Aorta (tissue), 5 donors: ENCODE measurements at regions not wholly inside any gene's neighbourhood (a gene's known extent, or its start where the extent isn't known, plus 50 kb on each side); places are given as distances from the start of the nearest gene placed in this dataset.
"Not testable (repeated sequence)": the region's sequence is repeated elsewhere in the genome, so short reads cannot be mapped to it uniquely, and the experiment has no call there.

ENCODE experiments used
- ATAC-seq: fragments of 200-7000 bp; cut with Tn5 transposase; one replicate; pipeline ENCODE4 v1.9.1; 2022; ENCODE audit warnings: moderate library complexity; ENCODE audit not compliant: low FRiP score
- DNase-seq, 2 donors: peaks; one replicate each; pipeline ENCODE4 v3.0.0-alpha.2; 2020
- H3K27ac ChIP-seq, 2 donors: one replicate each; pipeline ENCODE4 v1.5.1; 2013; ENCODE audit warnings: low read length in 2 of 2, mild to moderate bottlenecking in 2 of 2, moderate library complexity in 2 of 2, control low read depth in 1 of 2, inconsistent platforms in 1 of 2, low read depth in 1 of 2
- H3K27me3 ChIP-seq, 2 donors: one replicate each; pipeline ENCODE4 v1.6.1; 2013; ENCODE audit warnings: control low read depth in 1 of 2, low read length in 1 of 2, mild to moderate bottlenecking in 1 of 2, moderate library complexity in 1 of 2; ENCODE audit not compliant: insufficient read depth in 2 of 2, control insufficient read depth in 1 of 2
- H3K36me3 ChIP-seq, 2 donors: one replicate each; pipeline ENCODE4 v1.6.1; 2013; ENCODE audit warnings: control low read depth in 1 of 2, low read length in 1 of 2, mild to moderate bottlenecking in 1 of 2; ENCODE audit not compliant: insufficient read depth in 2 of 2, control insufficient read depth in 1 of 2
- H3K4me1 ChIP-seq, 2 donors: one replicate each; pipeline ENCODE4 v1.6.1; 2013; ENCODE audit warnings: low read length in 2 of 2, control low read depth in 1 of 2, mild to moderate bottlenecking in 1 of 2, moderate library complexity in 1 of 2; ENCODE audit not compliant: insufficient read depth in 2 of 2, control insufficient read depth in 1 of 2
- H3K4me3 ChIP-seq, 2 donors: one replicate each; pipeline ENCODE4 v1.5.1; 2013; ENCODE audit warnings: low read length in 2 of 2, control low read depth in 1 of 2, mild to moderate bottlenecking in 1 of 2
- H3K9me3 ChIP-seq: one replicate; pipeline ENCODE4 v1.6.1; 2013; ENCODE audit warnings: mild to moderate bottlenecking, low read length; ENCODE audit not compliant: control insufficient read depth
- WGBS, 2 donors: extraction: QIAGEN DNeasy Blood & Tissue Kit; methylation state at CpG; one replicate each; pipeline ENCODE4 v1.1.7; 2013; 5-methylcytosine and 5-hydroxymethylcytosine counted together
- intact Hi-C, 2 donors: fragments of 100-400 bp; cut with DNase I; formaldehyde crosslinking; loops; one replicate each; pipeline versions ENCODE4 v1.14.2 to v1.15.0; 2022
- donor health status: healthy with polysubstance abuse.
- donor health status: Bipolar disorder and iron deficiency.
- donor health status: DM: no; HTN: no; CAD: no.
- donor health status: DM: no; HTN: no; CAD: no.
- donor health status: DM: yes; HTN: yes; CAD: no.

GRCh38 chr6:120938164-120938875, 396.0 kb downstream of the TBC1D32 start:
- 89 to 96% methylated on average over 1 of the region's 1 CpG for WGBS, 2 donors
- no peaks in the 10 kb centered on the region for H3K9me3 ChIP-seq
- no peaks in the 10 kb centered on the region for H3K4me1 ChIP-seq
- ATAC-seq, result no peak
- H3K36me3 ChIP-seq, result no peaks in the 10 kb centered on the region
- H3K27ac ChIP-seq, result no peak overlapping the region
- H3K27me3 ChIP-seq, result no peaks in the 10 kb centered on the region
- DNase-seq, result no peak
- H3K4me3 ChIP-seq, result no peak overlapping the region
- intact Hi-C loops, result no loop called here

GRCh38 chr6:120935908-120936307, 398.4 kb downstream of the TBC1D32 start:
- intact Hi-C loops, result no loop called here
- no peaks in the 10 kb centered on the region for H3K36me3 ChIP-seq
- ATAC-seq, result no peak
- DNase-seq, result no peak
- no peak overlapping the region for H3K4me3 ChIP-seq
- no peaks in the 10 kb centered on the region for H3K9me3 ChIP-seq
- no peaks in the 10 kb centered on the region for H3K27me3 ChIP-seq
- H3K27ac ChIP-seq, result no peak overlapping the region
- no peaks in the 10 kb centered on the region for H3K4me1 ChIP-seq

DNA sequence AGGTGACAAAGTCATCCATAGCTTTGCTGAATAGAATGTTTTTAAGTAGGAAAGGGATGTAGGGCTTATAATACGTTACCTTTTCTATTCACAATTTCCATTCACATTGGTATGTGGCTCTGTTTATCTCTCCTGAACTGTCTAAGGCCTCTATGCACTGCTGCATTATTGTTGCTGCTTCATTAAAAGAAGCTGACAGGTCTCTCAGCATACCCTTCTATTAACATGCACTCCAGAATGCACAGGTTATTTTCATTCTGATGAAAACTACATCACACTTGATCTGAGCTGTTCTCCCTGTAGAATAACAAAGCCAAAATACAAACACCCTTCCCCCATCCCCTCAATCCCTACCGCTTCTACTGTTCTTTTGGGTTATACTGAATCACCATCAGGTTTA, 399.3 kb downstream of the TBC1D32 start:
- 63 to 68% methylated on average over 2 of the region's 2 CpGs for WGBS, 2 donors
- H3K4me3 ChIP-seq, result no peak overlapping the region
- H3K36me3 ChIP-seq, result no peaks in the 10 kb centered on the region
- no peaks in the 10 kb centered on the region for H3K27me3 ChIP-seq
- ATAC-seq, result no peak
- H3K4me1 ChIP-seq, result no peaks in the 10 kb centered on the region
- no peaks in the 10 kb centered on the region for H3K9me3 ChIP-seq
- H3K27ac ChIP-seq, result no peak overlapping the region
- DNase-seq, result no peak
- intact Hi-C loops, result no loop called here

DNA sequence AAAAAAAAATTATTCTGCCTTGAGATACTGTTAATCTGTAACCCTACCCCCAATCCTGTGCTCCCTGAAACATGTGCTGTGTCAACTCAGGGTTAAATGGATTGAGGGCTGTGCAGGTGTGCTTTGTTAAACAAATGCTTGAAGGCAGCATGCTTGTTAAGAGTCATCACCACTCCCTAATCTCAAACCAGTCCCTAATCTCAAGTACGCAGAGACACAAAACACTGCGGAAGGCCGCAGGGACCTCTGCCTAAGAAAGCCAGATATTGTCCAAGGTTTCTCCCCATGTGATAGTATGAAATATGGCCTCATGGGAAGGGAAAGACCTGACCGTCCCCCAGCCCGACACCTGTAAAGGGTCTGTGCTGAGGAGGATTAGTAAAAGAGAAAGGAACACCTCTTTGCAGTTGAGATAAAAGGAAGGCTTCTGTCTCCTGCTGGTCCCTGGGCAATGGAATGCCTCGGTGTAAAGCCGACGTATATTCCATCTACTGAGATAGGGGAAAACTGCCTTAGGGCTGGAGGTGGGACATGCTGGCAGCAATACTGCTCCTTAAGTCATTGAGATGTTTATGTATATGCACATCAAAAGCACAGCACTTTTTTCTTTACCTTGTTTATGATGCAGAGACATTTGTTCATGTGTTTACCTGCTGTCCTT, 402.6 kb downstream of the TBC1D32 start:
- H3K9me3 ChIP-seq, H3K4me3 ChIP-seq, ATAC-seq, H3K4me1 ChIP-seq, intact Hi-C loops, H3K27ac ChIP-seq, H3K36me3 ChIP-seq, H3K27me3 ChIP-seq, DNase-seq: not testable (repeated sequence)
- 28 to 35% methylated on average over 8 of the region's 8 CpGs for WGBS, 2 donors

GRCh38 chr6:120930500-120930899, 403.8 kb downstream of the TBC1D32 start:
- intact Hi-C loops, ATAC-seq, H3K4me1 ChIP-seq: not testable (repeated sequence)

DNA sequence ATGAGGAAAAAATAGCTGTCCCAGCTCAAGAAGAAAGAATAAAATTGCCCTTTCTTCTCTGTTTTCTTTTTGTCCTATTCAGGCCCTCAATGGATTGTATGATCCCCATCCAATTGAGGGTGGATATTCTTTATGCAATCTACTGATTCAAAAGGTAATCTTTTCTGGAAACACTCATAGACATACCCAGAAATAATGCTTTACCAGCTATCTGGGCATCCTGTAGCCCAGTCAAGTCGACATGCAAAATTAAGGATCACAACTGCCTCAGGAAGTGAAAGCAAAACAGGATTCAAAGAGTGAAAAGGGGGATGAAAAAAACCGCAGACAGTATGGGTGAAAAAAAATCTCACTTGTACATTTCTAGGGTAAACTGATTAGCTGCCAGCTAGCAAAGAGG, 410.1 kb downstream of the TBC1D32 start:
- Histone ChIP-seq H3K9me3 (no peaks in the 10 kb centered on the region), H3K4me1 (no peaks in the 10 kb centered on the region), H3K4me3 (no peak overlapping the region), H3K36me3 (no peaks in the 10 kb centered on the region), H3K27ac (no peak overlapping the region), H3K27me3 (no peaks in the 10 kb centered on the region)
- intact Hi-C loops, result no loop called here
- WGBS, 2 donors, result 79 to 86% methylated on average over 2 of the region's 2 CpGs
- DNase-seq (no peak), ATAC-seq (no peak)

More at GRCh38 chr6:120930500-120930899, 403.8 kb downstream of the TBC1D32 start:
- not testable (repeated sequence) for H3K27me3 ChIP-seq, H3K4me3 ChIP-seq, H3K27ac ChIP-seq, H3K9me3 ChIP-seq, H3K36me3 ChIP-seq, DNase-seq
- WGBS, 2 donors, result 63 to 67% methylated on average over 3 to 4 of the region's 4 CpGs

DNA sequence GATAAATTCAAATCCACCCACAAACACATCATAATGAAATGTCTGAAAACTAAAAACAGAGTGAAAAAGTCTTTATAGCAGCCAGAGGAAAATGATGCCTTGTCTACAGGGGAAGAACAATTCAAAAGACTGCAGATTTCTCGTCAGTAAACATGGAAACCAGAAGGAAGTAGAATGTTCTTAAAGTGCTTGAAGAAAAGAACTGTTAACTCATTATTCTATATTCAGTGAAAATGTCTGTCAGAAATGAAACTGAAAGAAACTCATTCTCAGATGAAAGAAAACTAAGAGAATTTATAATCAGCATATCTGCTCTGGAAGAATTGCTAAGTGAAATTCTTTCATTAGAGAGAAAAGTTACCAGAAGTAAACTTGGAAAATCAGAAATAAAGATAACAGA, 416.1 kb downstream of the TBC1D32 start:
- Histone ChIP-seq H3K4me3 (no peak overlapping the region), H3K4me1 (no peaks in the 10 kb centered on the region), H3K27ac (no peak overlapping the region), H3K27me3 (no peaks in the 10 kb centered on the region), H3K36me3 (no peaks in the 10 kb centered on the region), H3K9me3 (no peaks in the 10 kb centered on the region)
- intact Hi-C loops, result no loop called here
- no peak for ATAC-seq
- DNase-seq, result no peak
- 58 to 65% methylated on average over 1 of the region's 1 CpG for WGBS, 2 donors

DNA sequence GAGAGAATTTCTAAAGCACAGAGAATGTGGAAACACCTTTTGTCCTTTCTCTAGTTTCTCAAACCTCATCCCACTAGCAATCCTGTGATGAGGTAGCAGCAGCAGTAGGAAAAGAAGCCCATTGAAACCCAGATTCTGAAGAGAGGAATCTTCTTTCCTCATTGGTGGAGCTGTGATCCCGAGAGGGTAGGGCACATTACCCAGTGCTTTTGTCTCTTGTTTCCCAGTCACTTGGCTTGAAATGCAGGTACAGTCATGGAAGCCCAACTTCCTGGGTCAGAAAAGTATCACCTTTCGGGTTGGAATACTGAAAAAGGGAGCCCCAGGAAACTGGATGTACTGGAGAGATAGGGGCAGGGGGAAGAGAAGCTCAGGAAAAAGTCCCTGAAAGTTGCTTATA, 417.4 kb downstream of the TBC1D32 start:
- intact Hi-C loops, result no loop called here
- no peaks in the 10 kb centered on the region for H3K4me1 ChIP-seq
- no peaks in the 10 kb centered on the region for H3K27me3 ChIP-seq
- no peak overlapping the region for H3K27ac ChIP-seq
- ATAC-seq (no peak), DNase-seq (no peak)
- no peaks in the 10 kb centered on the region for H3K9me3 ChIP-seq
- no peaks in the 10 kb centered on the region for H3K36me3 ChIP-seq
- WGBS, 2 donors, result 71 to 76% methylated on average over 2 of the region's 2 CpGs
- H3K4me3 ChIP-seq, result no peak overlapping the region

DNA sequence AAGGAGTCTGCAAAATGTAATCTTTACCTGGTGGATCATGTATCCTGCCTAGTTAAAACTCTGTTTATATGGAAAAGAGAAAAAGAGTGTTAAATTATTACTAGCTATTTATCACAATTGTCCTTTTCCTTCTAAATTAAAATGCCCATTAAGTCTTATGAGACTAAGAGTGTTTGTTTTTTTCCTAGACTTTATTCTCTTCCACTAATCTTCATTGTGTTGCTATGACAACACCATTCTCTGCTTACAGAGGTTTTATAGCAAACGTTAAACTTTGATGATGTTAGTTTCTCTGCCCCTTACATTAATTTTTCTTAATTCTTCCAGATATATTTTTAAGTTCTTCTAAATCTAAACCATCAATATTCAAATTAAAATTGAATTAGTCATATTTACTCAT, 420.8 kb downstream of the TBC1D32 start:
- Histone ChIP-seq H3K9me3 (no peaks in the 10 kb centered on the region), H3K36me3 (no peaks in the 10 kb centered on the region), H3K27me3 (no peaks in the 10 kb centered on the region), H3K4me1 (no peaks in the 10 kb centered on the region), H3K27ac (no peak overlapping the region), H3K4me3 (no peak overlapping the region)
- ATAC-seq (no peak), DNase-seq (no peak)
- intact Hi-C loops, result no loop called here
- WGBS, 2 donors, result 47 to 54% methylated on average over 1 of the region's 1 CpG
